Adrenal gland (tissue), 9 donors: ENCODE measurements at regions not wholly inside any gene's neighbourhood (a gene's known extent, or its start where the extent isn't known, plus 50 kb on each side); places are given as distances from the start of the nearest gene placed in this dataset.

Experiments used
- DNase-seq, 7 donors: peaks; one replicate each; pipeline ENCODE4 v3.0.0-alpha.2; 2019 to 2020
- H3K27ac ChIP-seq, 5 donors: fragments of 200-600 bp; sonication (generic) in 4 of 5; 1 replicate in 3 of 5; 2 replicates in 2 of 5; pipeline versions ENCODE4 v1.5.1 to v1.8.0; 2016 to 2020; ENCODE audit warnings: mild to moderate bottlenecking in 1 of 5
- H3K27me3 ChIP-seq: fragments of 200-600 bp; 2 replicates; pipeline ENCODE4 v1.8.0; 2021
- H3K36me3 ChIP-seq, 2 donors: fragments of 200-600 bp; replicated peaks in 1 of 2; 1 replicate in 1 of 2; 2 replicates in 1 of 2; pipeline versions ENCODE4 v1.5.1 to v1.8.0; 2018 to 2022
- H3K4me1 ChIP-seq, 2 donors: fragments of 200-600 bp; replicated peaks in 1 of 2; 1 replicate in 1 of 2; 2 replicates in 1 of 2; pipeline versions ENCODE4 v1.5.1 to v1.8.0; 2018 to 2021
- H3K4me3 ChIP-seq, 4 donors: fragments of 200-600 bp; sonication (generic) in 3 of 4; one replicate each; pipeline ENCODE4 v1.5.1; 2016 to 2018
- H3K9me3 ChIP-seq, 3 donors: fragments of 200-600 bp; sonication (generic) in 1 of 3; replicated peaks in 1 of 3; 1 replicate in 2 of 3; 2 replicates in 1 of 3; pipeline versions ENCODE4 v1.5.1 to v1.8.0; 2016 to 2021
- CTCF ChIP-seq, 6 experiments: fragments of 450-650 bp in 4 of 6; fragments of 200-600 bp in 2 of 6; sonication (generic) in 1 of 6; IDR thresholded peaks; 1 replicate in 5 of 6; 2 replicates in 1 of 6; pipeline versions ENCODE4 v1.5.1 to v1.8.0; 2016 to 2021; ENCODE audit warnings: antibody characterized with exemption in 6 of 6, mild to moderate bottlenecking in 2 of 6, moderate library complexity in 1 of 6
- POLR2A ChIP-seq, 2 donors: fragments of 450-650 bp; IDR thresholded peaks; one replicate each; pipeline ENCODE4 v1.6.1; 2017; ENCODE audit warnings: antibody characterized with exemption in 2 of 2, mild to moderate bottlenecking in 2 of 2, moderate library complexity in 1 of 2
- WGBS, 4 donors: extraction: QIAGEN DNeasy Blood & Tissue Kit in 2 of 4; methylation state at CpG; one replicate each; pipeline versions ENCODE4 v1.1.5 to v1.1.7; 2013 to 2017; 5-methylcytosine and 5-hydroxymethylcytosine counted together
- intact Hi-C, 2 donors: fragments of 100-400 bp; cut with DNase I; formaldehyde crosslinking; loops; one replicate each; pipeline versions ENCODE4 v1.14.1 to v1.15.0; 2022 to 2023
- donor health status: healthy with polysubstance abuse.
- donor health status: Bipolar disorder and iron deficiency.
- donor health status: DM: yes; HTN: yes; CAD: no.
- donor health status: DM: no; HTN: no; CAD: no.
- donor health status: DM: no; HTN: no; CAD: no.

DNA sequence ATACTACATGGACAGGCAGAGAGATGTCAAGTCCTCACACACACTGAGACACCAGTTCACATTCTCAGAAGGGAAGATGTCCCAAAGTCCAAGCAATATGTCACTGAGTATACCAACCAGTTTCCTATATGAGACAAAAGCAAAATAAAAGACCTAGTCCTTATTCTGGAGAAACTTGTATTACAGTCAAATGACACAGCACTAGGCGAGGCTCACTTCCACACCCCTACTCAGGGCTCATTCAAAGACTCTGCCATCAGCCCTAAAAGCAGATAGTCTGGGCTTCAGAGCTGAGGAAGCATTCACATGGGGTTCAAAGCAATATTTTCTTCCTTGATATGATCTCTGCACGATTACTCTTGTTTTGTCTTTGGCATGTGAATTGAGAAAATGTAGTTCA, 129.9 kb upstream of the UBL3 start:
- TF ChIP-seq CTCF (IDR thresholded peaks at IDR 0.05), result no peak
- TF ChIP-seq POLR2A (IDR thresholded peaks at IDR 0.05), result no peak
- no peak for DNase-seq
- intact Hi-C loops, result no loop called here

DNA sequence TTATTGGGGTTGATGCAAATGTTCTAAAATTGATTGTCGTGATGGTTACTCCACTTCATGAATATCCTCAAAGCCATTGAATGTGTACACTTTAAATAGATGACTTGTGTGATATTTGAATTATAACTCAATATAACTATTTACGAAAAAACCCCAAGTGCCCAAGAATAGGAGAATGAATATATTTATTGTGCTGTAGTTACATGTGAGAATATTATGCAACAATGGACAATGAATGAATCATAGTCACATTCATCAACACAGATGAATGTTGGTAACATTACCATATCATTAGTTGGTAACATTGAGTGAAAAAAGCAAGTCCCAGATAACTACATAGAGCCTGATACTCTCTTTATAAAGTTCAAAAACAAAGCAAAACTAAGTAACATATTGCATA, 127.8 kb upstream of the UBL3 start:
- Histone ChIP-seq H3K4me3 (no peak overlapping the region), H3K27me3 (no peaks in the 10 kb centered on the region), H3K9me3 (no peaks in the 10 kb centered on the region), H3K36me3 (no peaks in the 10 kb centered on the region), H3K4me1 (no peaks in the 10 kb centered on the region), H3K27ac (no peak overlapping the region)
- TF ChIP-seq CTCF (IDR thresholded peaks at IDR 0.05), result no peak
- TF ChIP-seq POLR2A (IDR thresholded peaks at IDR 0.05), result no peak
- DNase-seq, result no peak
- intact Hi-C loops, result no loop called here
- WGBS, 4 donors, result 79 to 92% (median 84%) methylated on average over 2 of the region's 2 CpGs

More for the DNA sequence above, 129.9 kb upstream of the UBL3 start:
- no peaks in the 10 kb centered on the region for H3K9me3 ChIP-seq
- H3K36me3 ChIP-seq, result no peaks in the 10 kb centered on the region
- no peak overlapping the region for H3K4me3 ChIP-seq
- H3K4me1 ChIP-seq, result no peaks in the 10 kb centered on the region
- H3K27me3 ChIP-seq, result no peaks in the 10 kb centered on the region
- no peak overlapping the region for H3K27ac ChIP-seq
- WGBS, 4 donors, result 74 to 87% (median 83%) methylated on average over 2 of the region's 2 CpGs

- no peak overlapping the region for H3K27ac ChIP-seq
- intact Hi-C loops, result no loop called here
- 65 to 74% (median 68%) methylated on average over 6 of the region's 6 CpGs for WGBS, 4 donors
Observed at GRCh38 chr13:29977476-29978120, 127.2 kb upstream of the UBL3 start.

DNA sequence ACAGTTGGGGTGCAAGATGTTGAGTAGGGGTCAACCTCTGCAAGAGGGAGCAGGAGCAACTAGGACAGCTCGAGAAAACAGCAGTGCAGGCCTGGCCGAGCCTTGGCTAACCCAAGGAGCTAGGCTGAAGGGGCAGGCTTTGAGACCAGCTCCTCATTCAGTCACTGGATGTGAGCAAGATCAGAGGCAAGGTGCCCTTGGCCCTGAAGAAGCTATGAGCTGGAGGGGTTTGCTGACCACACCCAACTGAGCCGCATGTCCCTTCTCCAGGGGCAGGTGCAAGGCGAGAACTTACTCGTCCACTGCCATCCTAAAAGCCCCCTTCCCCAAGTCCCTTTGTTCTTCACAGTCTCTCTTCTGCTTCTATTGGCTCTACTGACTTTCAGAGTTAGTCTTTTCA, 126.1 kb upstream of the UBL3 start:
- TF ChIP-seq CTCF (IDR thresholded peaks at IDR 0.05) (no peak), POLR2A (IDR thresholded peaks at IDR 0.05) (no peak)
- WGBS, 4 donors, result 85 to 93% (median 91%) methylated on average over 4 to 5 of the region's 5 CpGs
- Histone ChIP-seq H3K4me1 (no peaks in the 10 kb centered on the region), H3K27ac (no peak overlapping the region), H3K36me3 (no peaks in the 10 kb centered on the region), H3K4me3 (no peak overlapping the region), H3K9me3 (no peaks in the 10 kb centered on the region), H3K27me3 (no peaks in the 10 kb centered on the region)
- intact Hi-C loops, result no loop called here
- DNase-seq, result no peak

More at GRCh38 chr13:29977476-29978120, 127.2 kb upstream of the UBL3 start:
- H3K4me3 ChIP-seq, result no peak overlapping the region
- DNase-seq, result no peak
- TF ChIP-seq CTCF (IDR thresholded peaks at IDR 0.05) (no peak), POLR2A (IDR thresholded peaks at IDR 0.05) (no peak)
- no peaks in the 10 kb centered on the region for H3K9me3 ChIP-seq
- H3K4me1 ChIP-seq, result no peaks in the 10 kb centered on the region
- no peaks in the 10 kb centered on the region for H3K36me3 ChIP-seq
- no peaks in the 10 kb centered on the region for H3K27me3 ChIP-seq
